ENCODE measurements at regions not wholly inside any gene's neighbourhood (a gene's known extent, or its start where the extent isn't known, plus 50 kb on each side); places are given as distances from the start of the nearest gene placed in this dataset.
"Not testable (repeated sequence)": the region's sequence is repeated elsewhere in the genome, so short reads cannot be mapped to it uniquely, and the experiment has no call there.

GRCh38 chr4:57985161-57985560 is 875.0 kb upstream of the IGFBP7 start:
- Mint-ChIP-seq H3K27me3 (no peaks in the 10 kb centered on the region), H3K4me3 (no peak overlapping the region), H3K36me3 (no peaks in the 10 kb centered on the region), H3K9me3 (peaks cover 1% of the 10 kb centered on the region), H3K4me1 (no peaks in the 10 kb centered on the region), H3K27ac (no peak overlapping the region)
- no peak for DNase-seq
- CTCF ChIA-PET, result no interaction called here

- H3K27ac Mint-ChIP-seq, result no peak overlapping the region
- H3K36me3 Mint-ChIP-seq, result no peaks in the 10 kb centered on the region
- CTCF ChIA-PET, result no interaction called here
- DNase-seq, result no peak
- no peak overlapping the region for H3K4me3 Mint-ChIP-seq
- H3K4me1 Mint-ChIP-seq, result no peaks in the 10 kb centered on the region
- H3K27me3 Mint-ChIP-seq, result no peaks in the 10 kb centered on the region
- no peaks in the 10 kb centered on the region for H3K9me3 Mint-ChIP-seq
Measured at GRCh38 chr4:57981123-57981522, 870.9 kb upstream of the IGFBP7 start.

DNA sequence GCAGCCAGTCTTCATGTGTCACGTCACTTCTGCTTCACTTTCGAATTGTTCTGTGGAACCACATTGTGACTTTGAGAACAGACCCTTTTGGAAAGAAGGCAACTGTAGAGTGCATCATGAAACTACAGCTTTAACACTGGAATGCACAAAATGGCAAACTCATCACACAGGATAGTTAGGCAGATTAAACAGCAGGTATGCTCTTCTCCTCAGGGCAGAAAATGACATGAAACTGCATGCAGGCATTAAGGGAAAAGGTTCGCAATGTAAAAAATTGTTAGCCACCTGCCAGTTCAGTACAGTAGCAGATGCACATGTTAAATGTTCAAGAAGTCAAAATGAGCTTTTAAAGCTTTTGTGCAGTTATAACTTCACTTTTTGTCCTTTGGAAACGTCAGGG is 864.6 kb upstream of the IGFBP7 start:
- DNase-seq, result no peak
- CTCF ChIA-PET, result no interaction called here
- Mint-ChIP-seq H3K36me3 (no peaks in the 10 kb centered on the region), H3K4me3 (no peak overlapping the region), H3K9me3 (peaks cover 2% of the 10 kb centered on the region), H3K27me3 (no peaks in the 10 kb centered on the region), H3K27ac (no peak overlapping the region), H3K4me1 (no peaks in the 10 kb centered on the region)

- no peak for DNase-seq
- H3K9me3 Mint-ChIP-seq, result peaks cover 2% of the 10 kb centered on the region
- CTCF ChIA-PET, result no interaction called here
- H3K36me3 Mint-ChIP-seq, result no peaks in the 10 kb centered on the region
- no peak overlapping the region for H3K27ac Mint-ChIP-seq
- no peak overlapping the region for H3K4me3 Mint-ChIP-seq
- H3K27me3 Mint-ChIP-seq, result no peaks in the 10 kb centered on the region
- H3K4me1 Mint-ChIP-seq, result no peaks in the 10 kb centered on the region
Measured at GRCh38 chr4:57973819-57974218, 863.6 kb upstream of the IGFBP7 start.

GRCh38 chr4:57971261-57971660 is 861.1 kb upstream of the IGFBP7 start:
- Mint-ChIP-seq H3K4me1 (no peaks in the 10 kb centered on the region), H3K27ac (no peak overlapping the region), H3K27me3 (no peaks in the 10 kb centered on the region), H3K9me3 (peaks cover 16% of the 10 kb centered on the region), H3K36me3 (no peaks in the 10 kb centered on the region), H3K4me3 (no peak overlapping the region)
- DNase-seq, result no peak
- CTCF ChIA-PET, result no interaction called here

DNA sequence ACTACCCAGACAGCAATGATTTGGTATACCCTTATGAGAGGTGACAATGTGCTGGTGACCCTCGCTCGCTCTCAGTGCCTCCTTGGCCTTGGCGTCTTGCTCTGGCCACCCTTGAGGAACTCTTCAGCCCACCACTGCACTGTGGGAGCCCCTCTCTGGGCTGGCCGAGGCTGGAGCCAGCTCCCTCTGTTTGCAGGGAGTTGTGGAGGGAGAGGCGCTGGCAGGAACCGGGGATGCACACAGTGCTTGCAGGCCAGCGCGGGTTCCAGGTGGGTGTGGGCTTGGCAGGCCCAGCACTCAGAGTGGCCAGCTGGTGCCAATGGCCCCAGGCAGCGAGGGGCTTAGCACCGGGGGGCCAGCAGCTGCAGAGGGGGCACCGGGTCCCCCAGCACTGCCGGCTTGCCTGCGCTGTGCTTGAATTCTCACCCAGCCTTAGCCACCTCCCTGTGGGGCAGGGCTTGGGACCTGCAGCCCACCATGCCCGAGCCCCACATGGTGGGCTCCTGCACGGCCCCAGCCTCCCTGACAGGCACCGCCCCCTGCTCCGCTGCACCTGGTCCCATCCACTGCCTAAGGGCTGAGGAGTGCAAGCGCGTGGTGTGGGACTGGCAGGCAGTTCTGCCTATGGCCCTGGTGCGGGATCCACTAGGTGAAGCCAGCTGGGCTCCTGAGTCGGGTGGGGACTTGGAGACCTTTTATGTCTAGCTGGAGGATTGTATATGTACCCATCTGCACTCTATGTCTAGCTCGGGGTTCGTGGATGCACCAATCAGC is 857.0 kb upstream of the IGFBP7 start:
- no peak overlapping the region for H3K4me3 Mint-ChIP-seq
- no peak for DNase-seq
- CTCF ChIA-PET, result no interaction called here
- H3K9me3 Mint-ChIP-seq, result peaks cover 24% of the 10 kb centered on the region
- H3K4me1 Mint-ChIP-seq, result no peaks in the 10 kb centered on the region
- H3K27me3 Mint-ChIP-seq, result no peaks in the 10 kb centered on the region
- no peak overlapping the region for H3K27ac Mint-ChIP-seq
- no peaks in the 10 kb centered on the region for H3K36me3 Mint-ChIP-seq

- H3K27me3 Mint-ChIP-seq, H3K27ac Mint-ChIP-seq, H3K36me3 Mint-ChIP-seq, CTCF ChIA-PET, DNase-seq, H3K4me1 Mint-ChIP-seq, H3K4me3 Mint-ChIP-seq: not testable (repeated sequence)
- peaks cover 23% of the 10 kb centered on the region for H3K9me3 Mint-ChIP-seq
Measured at GRCh38 chr4:57965431-57965830, 855.2 kb upstream of the IGFBP7 start.

DNA sequence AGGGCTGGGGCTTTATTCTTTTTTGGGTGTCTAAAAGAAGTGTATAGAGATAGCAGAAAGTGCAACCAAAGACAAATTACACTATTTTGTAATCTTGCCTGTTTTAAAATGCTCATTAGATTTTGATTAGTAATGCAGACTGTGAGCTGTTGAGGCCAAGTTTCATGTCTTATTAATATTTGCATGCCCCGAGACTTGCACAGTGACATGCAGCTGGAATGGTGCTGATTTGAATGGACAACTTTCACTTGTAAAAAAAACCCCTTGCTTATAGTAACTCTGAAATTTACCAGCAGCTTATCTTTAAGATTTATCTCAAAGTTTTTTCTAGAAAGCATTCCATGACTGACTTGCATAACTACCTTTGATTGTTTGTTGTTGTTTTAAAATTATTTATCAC is 835.1 kb upstream of the IGFBP7 start:
- Mint-ChIP-seq H3K4me3 (no peak overlapping the region), H3K36me3 (no peaks in the 10 kb centered on the region), H3K27ac (no peak overlapping the region), H3K4me1 (no peaks in the 10 kb centered on the region), H3K27me3 (no peaks in the 10 kb centered on the region), H3K9me3 (no peaks in the 10 kb centered on the region)
- DNase-seq, result no peak
- CTCF ChIA-PET, result no interaction called here

DNA sequence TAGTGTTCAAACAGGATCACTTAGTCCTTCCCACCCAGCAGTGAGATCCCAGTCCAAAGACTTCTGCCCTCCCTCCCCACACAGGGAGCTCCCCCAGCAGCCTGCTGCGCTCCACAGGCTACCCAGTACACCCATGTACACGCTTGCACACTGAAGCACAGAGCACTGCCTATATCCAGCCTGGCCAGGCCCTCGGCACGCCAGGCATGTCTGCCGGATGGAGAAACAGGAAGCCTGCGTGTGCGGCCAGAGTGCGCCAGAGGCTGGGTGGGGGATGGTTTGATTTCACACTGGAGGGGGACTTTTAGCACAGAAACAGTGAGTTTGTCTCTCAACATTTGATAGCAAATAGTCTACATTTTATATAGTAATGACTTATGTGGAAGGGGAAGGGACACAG is 833.5 kb upstream of the IGFBP7 start:
- Mint-ChIP-seq H3K27me3 (no peaks in the 10 kb centered on the region), H3K27ac (no peak overlapping the region), H3K4me1 (no peaks in the 10 kb centered on the region), H3K4me3 (no peak overlapping the region), H3K9me3 (no peaks in the 10 kb centered on the region), H3K36me3 (no peaks in the 10 kb centered on the region)
- DNase-seq, result no peak
- CTCF ChIA-PET, result no interaction called here

GRCh38 chr4:57937326-57937725 is 827.1 kb upstream of the IGFBP7 start:
- H3K27ac Mint-ChIP-seq, H3K4me3 Mint-ChIP-seq, H3K36me3 Mint-ChIP-seq, H3K4me1 Mint-ChIP-seq, CTCF ChIA-PET, H3K27me3 Mint-ChIP-seq, DNase-seq: not testable (repeated sequence)
- H3K9me3 Mint-ChIP-seq, result peaks cover 11% of the 10 kb centered on the region

DNA sequence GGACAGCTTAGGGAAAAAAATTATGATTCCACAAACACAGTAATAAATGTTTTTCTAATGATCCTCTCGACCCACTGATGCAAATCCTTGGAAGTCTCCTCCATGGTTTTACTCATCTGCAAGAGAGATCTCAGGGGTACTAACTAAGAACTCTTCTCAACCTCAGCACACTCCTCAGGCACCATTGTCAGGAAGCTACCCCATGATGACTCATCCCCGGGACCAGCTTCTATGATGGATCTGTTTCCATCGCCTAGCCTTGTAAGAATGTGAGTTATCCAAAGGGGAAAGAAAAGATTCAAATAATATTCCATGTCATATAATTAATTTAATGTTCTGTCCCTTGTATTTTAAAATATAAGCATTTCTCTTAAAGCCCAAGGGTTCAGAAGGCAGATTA is 816.1 kb upstream of the IGFBP7 start:
- no peaks in the 10 kb centered on the region for H3K36me3 Mint-ChIP-seq

GRCh38 chr4:57924951-57925350 is 814.8 kb upstream of the IGFBP7 start:
- no peaks in the 10 kb centered on the region for H3K27me3 Mint-ChIP-seq
- H3K4me3 Mint-ChIP-seq, result no peak overlapping the region
- no peak overlapping the region for H3K27ac Mint-ChIP-seq
- H3K36me3 Mint-ChIP-seq, result no peaks in the 10 kb centered on the region
- DNase-seq, result no peak
- no peaks in the 10 kb centered on the region for H3K9me3 Mint-ChIP-seq
- H3K4me1 Mint-ChIP-seq, result no peaks in the 10 kb centered on the region
- CTCF ChIA-PET, result no interaction called here

More for the DNA sequence above, 816.1 kb upstream of the IGFBP7 start:
- DNase-seq, result no peak
- Mint-ChIP-seq H3K4me1 (no peaks in the 10 kb centered on the region), H3K4me3 (no peak overlapping the region), H3K27ac (no peak overlapping the region), H3K9me3 (no peaks in the 10 kb centered on the region), H3K27me3 (no peaks in the 10 kb centered on the region)
- CTCF ChIA-PET, result interaction anchor here (0.6 kb wide), 1 partner anchor 18 kb away, joined by 3 read pairs; no protein-coding TSS in a partner anchor

GRCh38 chr4:57916479-57916878 is 806.3 kb upstream of the IGFBP7 start:
- Mint-ChIP-seq H3K4me1 (no peaks in the 10 kb centered on the region), H3K9me3 (peaks cover 7% of the 10 kb centered on the region), H3K36me3 (no peaks in the 10 kb centered on the region), H3K4me3 (no peak overlapping the region), H3K27ac (no peak overlapping the region), H3K27me3 (no peaks in the 10 kb centered on the region)
- no peak for DNase-seq
- CTCF ChIA-PET, result no interaction called here

DNA sequence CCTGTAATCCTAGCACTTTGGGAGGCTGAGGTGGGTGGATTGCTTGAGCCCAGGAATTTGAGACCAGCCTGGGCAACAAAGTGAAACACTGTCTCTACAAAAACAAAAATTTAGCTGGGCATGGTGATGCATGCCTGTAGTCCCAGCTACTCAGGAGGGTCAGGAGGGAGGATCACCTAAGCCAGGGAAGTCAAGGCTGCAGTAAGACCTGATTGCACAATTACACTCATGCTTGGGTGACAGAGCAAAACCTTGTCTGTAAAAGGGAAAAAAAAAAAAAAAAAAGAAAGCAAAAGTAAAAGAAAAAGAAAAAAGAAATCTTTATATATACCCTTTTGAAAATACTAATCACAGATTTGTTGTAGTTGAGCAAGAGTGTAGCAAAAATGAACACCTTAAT is 801.0 kb upstream of the IGFBP7 start:
- no peak for DNase-seq

DNA sequence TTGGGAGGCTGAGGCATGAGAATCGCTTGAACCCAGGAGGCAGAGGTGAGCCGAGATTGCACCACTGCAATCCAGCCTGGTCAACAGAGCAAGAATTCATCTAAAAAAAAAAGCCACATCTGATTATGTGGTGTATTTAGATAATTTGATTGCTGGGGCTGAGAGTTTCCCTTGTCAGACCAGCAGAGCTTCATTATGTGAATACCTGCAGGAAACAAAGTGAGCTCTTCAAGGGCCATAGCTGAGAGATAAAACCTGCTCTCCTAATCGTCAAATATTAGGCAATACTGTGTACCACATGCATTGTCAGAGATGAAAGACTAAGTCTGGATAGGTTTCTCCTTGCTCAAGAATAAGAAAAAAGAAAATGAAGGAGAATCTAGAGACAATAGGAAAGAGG is 800.0 kb upstream of the IGFBP7 start:
- H3K36me3 Mint-ChIP-seq, result no peaks in the 10 kb centered on the region
- H3K4me1 Mint-ChIP-seq, result no peaks in the 10 kb centered on the region
- no peak overlapping the region for H3K4me3 Mint-ChIP-seq
- CTCF ChIA-PET, result no interaction called here
- no peak overlapping the region for H3K27ac Mint-ChIP-seq
- peaks cover 2% of the 10 kb centered on the region for H3K9me3 Mint-ChIP-seq
- no peak for DNase-seq
- no peaks in the 10 kb centered on the region for H3K27me3 Mint-ChIP-seq

More for the DNA sequence above, 801.0 kb upstream of the IGFBP7 start:
- no peaks in the 10 kb centered on the region for H3K36me3 Mint-ChIP-seq
- no peaks in the 10 kb centered on the region for H3K27me3 Mint-ChIP-seq
- peaks cover 2% of the 10 kb centered on the region for H3K9me3 Mint-ChIP-seq
- no peak overlapping the region for H3K4me3 Mint-ChIP-seq
- no peaks in the 10 kb centered on the region for H3K4me1 Mint-ChIP-seq
- CTCF ChIA-PET, result no interaction called here
- H3K27ac Mint-ChIP-seq, result no peak overlapping the region

- no peak overlapping the region for H3K27ac Mint-ChIP-seq
- H3K27me3 Mint-ChIP-seq, result no peaks in the 10 kb centered on the region
- no peaks in the 10 kb centered on the region for H3K36me3 Mint-ChIP-seq
- CTCF ChIA-PET, result no interaction called here
- H3K4me1 Mint-ChIP-seq, result no peaks in the 10 kb centered on the region
- no peak overlapping the region for H3K4me3 Mint-ChIP-seq
- DNase-seq, result no peak
- H3K9me3 Mint-ChIP-seq, result no peaks in the 10 kb centered on the region
Measured at GRCh38 chr4:57905965-57906364, 795.8 kb upstream of the IGFBP7 start.
